H1 (cell line): ENCODE measurements at regions not wholly inside any gene's neighbourhood (a gene's known extent, or its start where the extent isn't known, plus 50 kb on each side); places are given as distances from the start of the nearest gene placed in this dataset.

Source experiments
- CTCF ChIA-PET: fragments of 300-600 bp; sonication (Branson Sonifier 250); formaldehyde crosslinking; loops from one replicate; lab custom pipeline; 2021; ENCODE audit not compliant: partially characterized antibody; lab: Charles Lee
- POLR2A ChIA-PET: fragments of 300-600 bp; sonication (Branson Sonifier 250); formaldehyde crosslinking; loops from one replicate; lab custom pipeline; 2021; ENCODE audit warnings: inconsistent platforms; ENCODE audit not compliant: partially characterized antibody; lab: Charles Lee
- DNase-seq, 2 experiments: peaks; one replicate each; pipeline versions ENCODE4 v3.0.0 to v3.0.0-alpha.2; 2010 to 2022; ENCODE audit warnings: low spot score in 2 of 2, low read depth in 1 of 2, mixed read lengths in 1 of 2
- FAIRE-seq: peaks from 2 replicates; lab custom pipeline; 2011; peaks lifted over from hg19 to GRCh38; lab: Jason Lieb, UNC
- H2AFZ ChIP-seq: 2 replicates; pipeline ENCODE4 v1.8.1; 2012; ENCODE audit warnings: low read length, inconsistent platforms
- H2AK5ac ChIP-seq: 2 replicates; pipeline ENCODE4 v1.6.1; 2013; ENCODE audit warnings: low read depth, low read length
- H2BK120ac ChIP-seq: replicated peaks from 2 replicates; pipeline ENCODE3; 2013; ENCODE audit warnings: low read depth, low read length, inconsistent platforms
- H2BK12ac ChIP-seq: 2 replicates; pipeline ENCODE4 v1.6.1; 2013; ENCODE audit warnings: low read depth, low read length
- H2BK15ac ChIP-seq: 2 replicates; pipeline ENCODE4 v1.6.1; 2013; ENCODE audit warnings: low read length
- H2BK20ac ChIP-seq: 2 replicates; pipeline ENCODE4 v1.6.1; 2013; ENCODE audit warnings: low read length
- H2BK5ac ChIP-seq: 2 replicates; pipeline ENCODE4 v1.6.1; 2013; ENCODE audit warnings: low read depth, low read length
- H3K14ac ChIP-seq: 2 replicates; pipeline ENCODE4 v1.6.1; 2013; ENCODE audit warnings: inconsistent platforms; ENCODE audit not compliant: insufficient read length
- H3K18ac ChIP-seq: 2 replicates; pipeline ENCODE4 v1.6.1; 2013; ENCODE audit warnings: low read length; ENCODE audit errors: extremely low read depth
- H3K23ac ChIP-seq: 2 replicates; pipeline ENCODE4 v1.6.1; 2013; ENCODE audit warnings: inconsistent platforms; ENCODE audit not compliant: insufficient read length
- H3K23me2 ChIP-seq: 2 replicates; pipeline ENCODE4 v1.6.1; 2013; ENCODE audit warnings: low read depth, low read length
- H3K27ac ChIP-seq: 2 replicates; pipeline ENCODE4 v1.6.1; 2011; ENCODE audit warnings: low read depth, low read length, inconsistent platforms
- H3K27me3 ChIP-seq, 4 experiments: replicated peaks in 1 of 4; 1 replicate in 1 of 4; 2 replicates in 3 of 4; pipeline versions ENCODE4 v1.6.1 to v1.8.1; 2011 to 2013; ENCODE audit warnings: low read length in 3 of 4, mild to moderate bottlenecking in 3 of 4, inconsistent platforms in 2 of 4, mixed read lengths in 2 of 4, moderate library complexity in 1 of 4; ENCODE audit not compliant: control insufficient read depth in 3 of 4, insufficient read depth in 3 of 4; ENCODE audit errors: extremely low read depth in 1 of 4
- H3K36me3 ChIP-seq, 4 experiments: 2 replicates each; pipeline versions ENCODE4 v1.6.1 to v1.8.1; 2011 to 2013; ENCODE audit warnings: mild to moderate bottlenecking in 4 of 4, low read length in 3 of 4, moderate library complexity in 2 of 4, control low read depth in 1 of 4, inconsistent platforms in 1 of 4; ENCODE audit not compliant: insufficient read depth in 4 of 4, control insufficient read depth in 2 of 4
- H3K4ac ChIP-seq: replicated peaks from 2 replicates; pipeline ENCODE3; 2013; ENCODE audit warnings: low read length, low read depth, mixed read lengths, inconsistent platforms; ENCODE audit not compliant: insufficient read length
- H3K4me1 ChIP-seq, 4 experiments: replicated peaks in 1 of 4; 1 replicate in 1 of 4; 2 replicates in 3 of 4; pipeline versions ENCODE4 v1.6.1 to v1.8.1; 2011 to 2013; ENCODE audit warnings: low read length in 3 of 4, inconsistent platforms in 2 of 4, mixed read lengths in 1 of 4; ENCODE audit not compliant: insufficient read depth in 4 of 4, control insufficient read depth in 3 of 4
- H3K4me2 ChIP-seq, 2 experiments: 2 replicates each; pipeline versions ENCODE4 v1.6.1 to v1.8.1; 2011 to 2013; ENCODE audit warnings: low read depth in 2 of 2, low read length in 2 of 2, control low read depth in 1 of 2, inconsistent platforms in 1 of 2, mild to moderate bottlenecking in 1 of 2; ENCODE audit not compliant: insufficient read depth in 1 of 2
- H3K4me3 ChIP-seq, 4 experiments: fragments of 200-600, 300-600 bp in 1 of 4; sonication (generic), shearing (Covaris generic), sonication (Bioruptor Twin) in 1 of 4; 2 replicates each; pipeline versions ENCODE4 v1.5.1 to v1.8.1; 2011 to 2016; ENCODE audit warnings: low read length in 4 of 4, low read depth in 3 of 4, control low read depth in 2 of 4, inconsistent platforms in 2 of 4, mild to moderate bottlenecking in 2 of 4, mixed read lengths in 1 of 4, moderate library complexity in 1 of 4; ENCODE audit not compliant: insufficient read depth in 2 of 4; ENCODE audit errors: extremely low read depth in 1 of 4
- H3K56ac ChIP-seq: replicated peaks from 2 replicates; pipeline ENCODE3; 2013; ENCODE audit warnings: low read depth, mild to moderate bottlenecking, mixed read lengths, low read length, inconsistent platforms; ENCODE audit not compliant: insufficient read length
- H3K79me1 ChIP-seq: 2 replicates; pipeline ENCODE4 v1.6.1; 2013; ENCODE audit warnings: low read depth, low read length, control low read depth
- H3K79me2 ChIP-seq, 2 experiments: 2 replicates each; pipeline versions ENCODE4 v1.6.1 to v1.8.1; 2012 to 2013; ENCODE audit warnings: low read length in 2 of 2, mild to moderate bottlenecking in 2 of 2, inconsistent platforms in 1 of 2; ENCODE audit not compliant: insufficient read depth in 2 of 2, control insufficient read depth in 1 of 2
- H3K9ac ChIP-seq, 4 experiments: replicated peaks in 1 of 4; 1 replicate in 1 of 4; 2 replicates in 3 of 4; pipeline versions ENCODE4 v1.6.1 to v1.8.1; 2011 to 2013; ENCODE audit warnings: low read depth in 3 of 4, low read length in 3 of 4, control low read depth in 2 of 4, mild to moderate bottlenecking in 2 of 4, moderate library complexity in 2 of 4, inconsistent platforms in 1 of 4; ENCODE audit errors: extremely low read depth in 1 of 4
- H3K9me3 ChIP-seq, 2 experiments: 2 replicates each; pipeline versions ENCODE4 v1.6.1 to v1.8.1; 2012 to 2013; ENCODE audit warnings: mild to moderate bottlenecking in 2 of 2, moderate library complexity in 2 of 2, control low read depth in 1 of 2, inconsistent platforms in 1 of 2, low read depth in 1 of 2, low read length in 1 of 2, mixed read lengths in 1 of 2; ENCODE audit not compliant: insufficient read depth in 2 of 2
- H4K20me1 ChIP-seq, 2 experiments: replicated peaks in 1 of 2; 2 replicates each; pipeline versions ENCODE3 to v1.8.1; 2011 to 2013; ENCODE audit warnings: inconsistent platforms in 2 of 2, low read length in 2 of 2, mild to moderate bottlenecking in 1 of 2; ENCODE audit not compliant: insufficient read depth in 2 of 2, control insufficient read depth in 1 of 2
- H4K5ac ChIP-seq: 2 replicates; pipeline ENCODE4 v1.6.1; 2013; ENCODE audit warnings: low read length, low read depth, mixed read lengths, inconsistent platforms; ENCODE audit not compliant: insufficient read length
- H4K8ac ChIP-seq: 2 replicates; pipeline ENCODE4 v1.8.0; 2013; ENCODE audit warnings: mild to moderate bottlenecking, moderate library complexity, low read length, inconsistent platforms; ENCODE audit not compliant: insufficient read depth; ENCODE audit errors: extremely low read depth
- H4K91ac ChIP-seq: replicated peaks from 2 replicates; pipeline ENCODE3; 2013; ENCODE audit warnings: low read length, mixed read lengths, inconsistent platforms; ENCODE audit not compliant: insufficient read length
- CEBPB ChIP-seq: IDR thresholded peaks from 2 replicates; pipeline ENCODE4 v1.6.1; 2012; ENCODE audit warnings: low read depth, low read length
- FOSL1 ChIP-seq: IDR thresholded peaks from 2 replicates; pipeline ENCODE4 v1.6.1; 2011; ENCODE audit warnings: mild to moderate bottlenecking, low read depth, low read length, moderate library complexity; ENCODE audit not compliant: insufficient read depth
- NRF1 ChIP-seq: IDR thresholded peaks from 2 replicates; pipeline ENCODE4 v1.6.1; 2011; ENCODE audit warnings: mild to moderate bottlenecking, low read depth, low read length, improper control_type of control experiment
- POU5F1 ChIP-seq: IDR thresholded peaks from 2 replicates; pipeline ENCODE4 v1.6.1; 2011; ENCODE audit warnings: low read depth, mild to moderate bottlenecking, low read length, moderate library complexity
- TAF1 ChIP-seq: IDR thresholded peaks from 2 replicates; pipeline ENCODE4 v1.6.1; 2011; ENCODE audit warnings: mild to moderate bottlenecking, low read depth, low read length
- TEAD4 ChIP-seq: IDR thresholded peaks from 2 replicates; pipeline ENCODE4 v1.6.1; 2012; ENCODE audit warnings: low read depth, low read length, inconsistent platforms, mixed read lengths
- USF2 ChIP-seq: IDR thresholded peaks from 2 replicates; pipeline ENCODE4 v1.6.1; 2011; ENCODE audit warnings: low read length, improper control_type of control experiment
- WGBS, 2 experiments: shearing (Covaris generic) in 1 of 2; methylation state at CpG; one replicate each; pipeline versions ENCODE4 v1.1.6 to v1.1.7; 2013 to 2015; ENCODE audit warnings: low lambda C conversion rate in 2 of 2, mixed read lengths in 2 of 2, inconsistent platforms in 1 of 2, low coverage in 1 of 2, missing lambda C conversion rate in 1 of 2; ENCODE audit not compliant: insufficient replicate concordance in 2 of 2, insufficient coverage in 1 of 2, insufficient read length in 1 of 2; ENCODE audit errors: extremely low coverage in 1 of 2, missing lambda C conversion rate in 1 of 2; 5-methylcytosine and 5-hydroxymethylcytosine counted together

GRCh38 chr7:17495655-17496394 is 197.4 kb downstream of the AHR start:
- Histone ChIP-seq H3K56ac (no peak overlapping the region), H3K79me2 (no peaks in the 10 kb centered on the region), H3K36me3 (no peaks in the 10 kb centered on the region), H2BK120ac (no peak overlapping the region), H3K18ac (no peak overlapping the region), H2BK20ac (no peak overlapping the region), H4K91ac (no peak overlapping the region), H4K20me1 (no peaks in the 10 kb centered on the region), H3K27me3 (no peaks in the 10 kb centered on the region), H2BK15ac (no peak overlapping the region), H3K9ac (no peak overlapping the region), H2BK12ac (no peak overlapping the region), H3K27ac (no peak overlapping the region), H3K23ac (no peak overlapping the region), H4K5ac (no peak overlapping the region), H3K9me3 (no peaks in the 10 kb centered on the region), H3K14ac (no peak overlapping the region), H2AFZ (no peak overlapping the region), H2BK5ac (no peak overlapping the region), H3K23me2 (no peaks in the 10 kb centered on the region), H2AK5ac (no peak overlapping the region), H3K79me1 (no peaks in the 10 kb centered on the region), H3K4me1 (peaks cover 4 to 14% (median 7%) of the 10 kb centered on the region in 4 experiments), H4K8ac (no peak overlapping the region), H3K4me2 (no peak overlapping the region), H3K4me3 (no peak overlapping the region), H3K4ac (no peak overlapping the region)
- DNase-seq (no peak), FAIRE-seq (no peak)
- ChIA-PET CTCF (interaction anchor here (1.0 to 1.2 kb wide), 2 partner anchors 11 to 36 kb away, joined by 3 read pairs; no protein-coding TSS in a partner anchor), POLR2A (no interaction called here)
- 88% methylated on average over 2 of the region's 2 CpGs; no CpG with 5 or more reads in 1 of the 2 experiments for WGBS, 2 experiments
- no peak for TF ChIP-seq TEAD4
- no peak for TF ChIP-seq FOSL1
- TF ChIP-seq POU5F1 = no peak
- TF ChIP-seq USF2 = no peak
- TF ChIP-seq TAF1 = no peak
- no peak for TF ChIP-seq NRF1
- no peak for TF ChIP-seq CEBPB
